Right lobe of liver (tissue), 6 donors: ENCODE measurements at regions not wholly inside any gene's neighbourhood (a gene's known extent, or its start where the extent isn't known, plus 50 kb on each side); places are given as distances from the start of the nearest gene placed in this dataset.
"Not testable (repeated sequence)": the region's sequence is repeated elsewhere in the genome, so short reads cannot be mapped to it uniquely, and the experiment has no call there.

Experiments used
- ATAC-seq, 4 donors: fragments of 200-7000 bp; cut with Tn5 transposase; one replicate each; pipeline ENCODE4 v1.9.1; 2020; ENCODE audit warnings: mild to moderate bottlenecking in 4 of 4, moderate library complexity in 4 of 4
- DNase-seq, 3 donors: peaks; one replicate each; pipeline ENCODE4 v3.0.0-alpha.2; 2020
- H3K27ac ChIP-seq, 3 donors: fragments of 200-600 bp; one replicate each; pipeline ENCODE4 v1.8.0; 2022
- H3K27me3 ChIP-seq, 2 donors: fragments of 200-600 bp; one replicate each; pipeline ENCODE4 v1.8.0; 2022
- H3K36me3 ChIP-seq, 4 donors: fragments of 200-600 bp; sonication (generic) in 1 of 4; one replicate each; pipeline versions ENCODE4 v1.5.1 to v1.8.0; 2017 to 2022; ENCODE audit warnings: control low read depth in 1 of 4
- H3K4me1 ChIP-seq, 4 donors: fragments of 200-600 bp; sonication (generic) in 1 of 4; one replicate each; pipeline versions ENCODE4 v1.5.1 to v1.8.0; 2017 to 2022; ENCODE audit warnings: control low read depth in 1 of 4
- H3K4me3 ChIP-seq, 3 donors: fragments of 200-600 bp; one replicate each; pipeline ENCODE4 v1.8.0; 2022
- H3K9me3 ChIP-seq, 4 donors: fragments of 200-600 bp; sonication (generic) in 1 of 4; one replicate each; pipeline versions ENCODE4 v1.5.1 to v1.8.0; 2017 to 2022; ENCODE audit warnings: control low read depth in 1 of 4
- POLR2A ChIP-seq: fragments of 450-650 bp; IDR thresholded peaks from one replicate; pipeline ENCODE4 v1.6.1; 2017; ENCODE audit warnings: antibody characterized with exemption, mild to moderate bottlenecking
- WGBS: methylation state at CpG from one replicate; pipeline ENCODE4 v1.1.6; 2018; ENCODE audit warnings: low coverage, low lambda C conversion rate; ENCODE audit not compliant: insufficient coverage; ENCODE audit errors: missing lambda C conversion rate; 5-methylcytosine and 5-hydroxymethylcytosine counted together
- intact Hi-C, 2 donors: fragments of 100-400 bp; cut with DNase I; formaldehyde crosslinking; loops; one replicate each; pipeline versions ENCODE4 v1.11.2 to v1.14.1; 2022
- TF ChIP-seq, protein P1 (sequence below), 4 donors: fragments of 200-600 bp in 3 of 4; fragments of 450-650 bp in 1 of 4; IDR thresholded peaks; one replicate each; pipeline versions ENCODE4 v1.5.1 to v1.8.0; 2016 to 2022; ENCODE audit warnings: antibody characterized with exemption in 4 of 4, mild to moderate bottlenecking in 2 of 4
- donor health status: DM: no; HTN: yes; CAD: no.
- donor health status: DM: no; HTN: no; CAD: no.
- donor health status: DM: no; HTN: no; CAD: no.
- donor health status: DM: no; HTN: yes; CAD: no.
- donor health status: DM: no; HTN: yes; CAD: no.

DNA sequence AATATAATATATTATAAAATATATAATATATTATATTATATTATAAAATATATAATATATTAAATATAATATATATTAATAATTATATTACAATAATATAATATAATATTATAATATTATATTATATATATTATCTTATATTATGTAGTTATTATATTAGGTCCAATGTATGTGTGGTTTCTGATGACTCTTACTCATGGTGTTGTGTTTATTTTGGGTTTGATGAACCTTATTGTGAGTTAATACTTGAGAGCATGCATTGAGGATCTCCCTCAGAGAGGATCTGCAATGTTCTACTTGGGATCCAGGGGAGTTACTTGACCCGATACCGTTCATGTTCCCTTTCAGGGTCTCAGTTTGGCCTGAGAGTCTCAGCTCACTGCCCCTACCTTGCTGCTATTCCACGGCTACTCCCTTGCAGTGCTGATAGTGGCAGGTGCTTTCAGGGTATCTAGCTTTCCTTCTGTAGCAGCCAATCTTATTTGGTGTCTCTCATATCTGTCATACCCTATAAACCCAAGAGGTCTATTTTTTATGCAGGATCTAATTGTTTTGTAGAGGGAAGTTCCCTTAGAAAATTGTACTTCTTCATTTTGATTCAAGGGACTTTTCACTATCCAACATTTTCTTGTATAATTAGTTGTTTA, 89.1 kb upstream of the ZDHHC17 start:
- intact Hi-C loops = no loop called here
- H3K9me3 ChIP-seq = peaks cover 0 to 2% (median 0%) of the 10 kb centered on the region in 4 donors
- no peaks in the 10 kb centered on the region for H3K36me3 ChIP-seq
- no peak overlapping the region for H3K27ac ChIP-seq
- DNase-seq (no peak), ATAC-seq (no peak)
- H3K4me1 ChIP-seq = no peaks in the 10 kb centered on the region
- no peak overlapping the region for H3K4me3 ChIP-seq
- 96% methylated on average over 3 of the region's 3 CpGs for WGBS
- no peaks in the 10 kb centered on the region for H3K27me3 ChIP-seq
- TF ChIP-seq, protein P1, sequence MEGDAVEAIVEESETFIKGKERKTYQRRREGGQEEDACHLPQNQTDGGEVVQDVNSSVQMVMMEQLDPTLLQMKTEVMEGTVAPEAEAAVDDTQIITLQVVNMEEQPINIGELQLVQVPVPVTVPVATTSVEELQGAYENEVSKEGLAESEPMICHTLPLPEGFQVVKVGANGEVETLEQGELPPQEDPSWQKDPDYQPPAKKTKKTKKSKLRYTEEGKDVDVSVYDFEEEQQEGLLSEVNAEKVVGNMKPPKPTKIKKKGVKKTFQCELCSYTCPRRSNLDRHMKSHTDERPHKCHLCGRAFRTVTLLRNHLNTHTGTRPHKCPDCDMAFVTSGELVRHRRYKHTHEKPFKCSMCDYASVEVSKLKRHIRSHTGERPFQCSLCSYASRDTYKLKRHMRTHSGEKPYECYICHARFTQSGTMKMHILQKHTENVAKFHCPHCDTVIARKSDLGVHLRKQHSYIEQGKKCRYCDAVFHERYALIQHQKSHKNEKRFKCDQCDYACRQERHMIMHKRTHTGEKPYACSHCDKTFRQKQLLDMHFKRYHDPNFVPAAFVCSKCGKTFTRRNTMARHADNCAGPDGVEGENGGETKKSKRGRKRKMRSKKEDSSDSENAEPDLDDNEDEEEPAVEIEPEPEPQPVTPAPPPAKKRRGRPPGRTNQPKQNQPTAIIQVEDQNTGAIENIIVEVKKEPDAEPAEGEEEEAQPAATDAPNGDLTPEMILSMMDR (IDR thresholded peaks at IDR 0.05) = no peak
- no peak for TF ChIP-seq POLR2A

DNA sequence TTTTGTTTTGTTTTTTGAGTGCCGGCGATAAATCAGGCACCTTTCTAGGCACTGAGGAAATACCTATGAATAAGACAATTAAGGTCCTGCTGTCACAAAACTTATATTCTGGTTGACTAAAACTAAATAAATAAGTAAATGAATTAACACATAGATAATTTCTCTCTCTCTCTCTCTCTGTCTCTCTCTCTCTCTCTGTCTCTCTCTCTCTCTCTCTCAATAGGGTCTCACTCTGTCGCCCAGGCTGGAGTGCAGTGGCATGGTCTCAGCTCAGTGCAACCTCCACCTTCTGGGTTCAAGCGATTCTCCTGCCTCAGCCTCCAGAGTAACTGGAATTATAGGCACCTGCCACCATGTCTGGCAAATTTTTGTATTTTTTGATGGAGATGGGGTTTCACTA, 87.7 kb upstream of the ZDHHC17 start:
- intact Hi-C loops, H3K4me1 ChIP-seq, H3K9me3 ChIP-seq, H3K36me3 ChIP-seq, H3K27ac ChIP-seq, H3K27me3 ChIP-seq, DNase-seq, H3K4me3 ChIP-seq, ATAC-seq: not testable (repeated sequence)
- WGBS = 87% methylated on average over 4 of the region's 4 CpGs

DNA sequence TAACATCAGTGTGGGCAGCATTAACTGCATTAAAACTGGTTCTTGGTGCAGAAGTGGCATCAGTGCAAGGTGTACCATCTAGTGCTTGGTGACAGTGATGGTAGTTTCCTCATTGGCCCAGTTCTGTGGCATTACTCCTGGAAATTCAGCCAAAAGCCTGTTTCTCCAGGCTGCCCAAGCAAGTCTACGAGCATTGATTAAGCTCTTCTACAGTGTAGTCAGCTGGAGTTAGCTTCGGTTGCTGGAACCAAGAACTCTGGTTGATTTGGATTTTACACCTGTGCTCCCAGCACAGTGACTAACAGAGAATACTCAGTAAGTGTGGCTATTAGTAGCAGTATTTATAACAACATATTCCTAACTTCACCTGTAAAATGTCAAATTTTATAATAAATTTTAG, 84.9 kb upstream of the ZDHHC17 start:
- WGBS = 90% methylated on average over 2 of the region's 2 CpGs

DNA sequence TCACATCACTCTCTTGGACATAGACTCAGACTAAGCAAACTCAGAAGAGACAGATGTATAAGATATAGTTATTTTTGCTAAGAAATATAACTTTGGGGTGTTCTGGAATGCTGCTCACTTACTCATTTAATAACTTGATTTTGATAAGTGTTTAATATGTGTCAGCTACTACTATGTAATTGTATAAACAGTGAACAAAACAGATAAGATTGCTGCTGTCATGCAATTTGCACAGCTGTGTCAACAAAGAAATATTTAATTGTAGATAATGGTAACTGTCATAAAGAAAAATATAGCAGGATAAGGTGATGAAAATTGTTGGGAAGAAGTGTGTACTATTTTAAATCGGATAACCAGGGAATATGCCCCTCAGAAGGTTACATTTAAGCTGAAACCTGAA, 84.1 kb upstream of the ZDHHC17 start:
- no peaks in the 10 kb centered on the region for H3K4me1 ChIP-seq
- WGBS = 92% methylated on average over 1 of the region's 1 CpG
- H3K27ac ChIP-seq = no peak overlapping the region
- H3K36me3 ChIP-seq = no peaks in the 10 kb centered on the region
- H3K27me3 ChIP-seq = no peaks in the 10 kb centered on the region
- DNase-seq (no peak), ATAC-seq (no peak)
- TF ChIP-seq, protein P1 (IDR thresholded peaks at IDR 0.05) = no peak
- TF ChIP-seq POLR2A = no peak
- H3K9me3 ChIP-seq = no peaks in the 10 kb centered on the region
- H3K4me3 ChIP-seq = no peak overlapping the region
- intact Hi-C loops = no loop called here

More for the DNA sequence above, 84.9 kb upstream of the ZDHHC17 start:
- no peak for TF ChIP-seq POLR2A
- TF ChIP-seq, protein P1 (IDR thresholded peaks at IDR 0.05) = no peak
- H3K36me3 ChIP-seq = no peaks in the 10 kb centered on the region
- no peak for ATAC-seq
- H3K4me1 ChIP-seq = no peaks in the 10 kb centered on the region
- no peak for DNase-seq
- no peaks in the 10 kb centered on the region for H3K27me3 ChIP-seq
- intact Hi-C loops = no loop called here
- no peaks in the 10 kb centered on the region for H3K9me3 ChIP-seq
- H3K27ac ChIP-seq = no peak overlapping the region
- H3K4me3 ChIP-seq = no peak overlapping the region

DNA sequence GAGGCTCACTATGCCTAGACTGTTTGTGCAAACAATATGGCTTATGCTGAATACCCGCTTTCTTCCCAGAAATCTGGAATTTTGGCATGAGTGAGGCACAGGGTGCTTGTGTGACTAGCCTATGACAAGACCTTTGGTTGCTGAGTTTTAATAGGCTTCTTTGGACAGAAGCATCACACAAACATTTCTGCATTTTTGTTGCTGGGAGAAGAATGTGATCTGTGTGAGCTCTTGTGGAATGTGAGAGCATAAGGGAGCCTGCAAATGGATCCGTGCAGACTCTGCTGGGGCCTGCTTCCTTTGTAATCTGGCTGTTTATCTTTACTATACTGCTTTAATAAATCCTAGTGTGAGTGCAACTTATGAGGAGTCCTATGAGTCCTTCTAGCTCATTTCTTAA, 83.0 kb upstream of the ZDHHC17 start:
- TF ChIP-seq, protein P1 (IDR thresholded peaks at IDR 0.05) = no peak
- no peak for TF ChIP-seq POLR2A
- intact Hi-C loops = no loop called here
- Histone ChIP-seq H3K27ac (no peak overlapping the region), H3K4me1 (no peaks in the 10 kb centered on the region), H3K36me3 (no peaks in the 10 kb centered on the region), H3K9me3 (no peaks in the 10 kb centered on the region), H3K4me3 (no peak overlapping the region), H3K27me3 (no peaks in the 10 kb centered on the region)
- no peak for DNase-seq
- WGBS = 79% methylated on average over 2 of the region's 2 CpGs
- no peak for ATAC-seq
